Endothelial cell of umbilical vein (primary cell): ENCODE measurements at regions not wholly inside any gene's neighbourhood (a gene's known extent, or its start where the extent isn't known, plus 50 kb on each side); places are given as distances from the start of the nearest gene placed in this dataset.
"Not testable (repeated sequence)": the region's sequence is repeated elsewhere in the genome, so short reads cannot be mapped to it uniquely, and the experiment has no call there.

Experiments used
- EZH2 ChIP-seq: IDR thresholded peaks from 2 replicates; pipeline ENCODE4 v1.6.1; 2012; ENCODE audit warnings: borderline replicate concordance, low read depth, mild to moderate bottlenecking, moderate library complexity, low read length, inconsistent platforms; ENCODE audit not compliant: severe bottlenecking
- FOS ChIP-seq: IDR thresholded peaks from 2 replicates; pipeline ENCODE4 v1.6.1; 2011; ENCODE audit warnings: mild to moderate bottlenecking, low read length, moderate library complexity, borderline replicate concordance; ENCODE audit not compliant: insufficient read depth
- GATA2 ChIP-seq: IDR thresholded peaks from 2 replicates; pipeline ENCODE4 v1.7.0; 2011; ENCODE audit warnings: low read depth, mild to moderate bottlenecking, moderate library complexity, mixed read lengths, low read length; ENCODE audit not compliant: insufficient read length, insufficient read depth
- JUN ChIP-seq: IDR thresholded peaks from 2 replicates; pipeline ENCODE4 v1.6.1; 2011; ENCODE audit warnings: borderline replicate concordance, low read depth; ENCODE audit not compliant: insufficient read length, insufficient read depth
- POLR2A ChIP-seq: IDR thresholded peaks from 2 replicates; pipeline ENCODE4 v1.6.1; 2012; ENCODE audit warnings: low read depth, mild to moderate bottlenecking, control low read depth, low read length
- POLR2AphosphoS5 ChIP-seq: IDR thresholded peaks from 2 replicates; pipeline ENCODE4 v1.6.1; 2012; ENCODE audit warnings: low read depth, mild to moderate bottlenecking, control low read depth, low read length, moderate library complexity; ENCODE audit not compliant: insufficient read depth
- TF ChIP-seq, protein P1 (sequence below): IDR thresholded peaks from 2 replicates; pipeline ENCODE4 v1.6.1; 2011; ENCODE audit not compliant: insufficient read depth, insufficient read length
- TF ChIP-seq, protein P2 (sequence below), 2 donors: IDR thresholded peaks; 1 replicate in 1 of 2; 2 replicates in 1 of 2; pipeline ENCODE4 v1.5.1; 2011; ENCODE audit warnings: low read length in 2 of 2, mild to moderate bottlenecking in 2 of 2, moderate library complexity in 2 of 2, control low read depth in 1 of 2, inconsistent platforms in 1 of 2, low read depth in 1 of 2; ENCODE audit not compliant: insufficient read depth in 1 of 2; ENCODE audit errors: extremely low read depth in 1 of 2

DNA sequence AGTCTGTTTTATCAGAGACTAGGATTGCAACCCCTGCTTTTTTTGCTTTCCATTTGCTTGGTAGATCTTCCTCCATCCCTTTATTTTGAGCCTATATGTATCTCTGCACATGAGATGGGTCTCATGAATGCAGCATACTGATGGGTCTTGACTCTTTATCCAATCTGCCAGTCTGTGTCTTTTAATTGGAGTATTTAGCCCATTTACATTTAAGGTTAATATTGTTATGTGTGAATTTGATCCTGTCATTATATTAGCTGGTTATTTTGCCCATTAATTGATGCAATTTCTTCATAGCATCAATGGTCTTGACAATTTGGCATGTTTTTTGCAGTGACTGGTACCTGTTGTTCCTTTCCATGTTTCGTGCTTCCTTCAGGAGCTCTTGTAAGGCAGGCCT, 161.7 kb downstream of the GDAP2 start:
- not testable (repeated sequence) for TF ChIP-seq EZH2, POLR2A, POLR2AphosphoS5, JUN, GATA2, FOS
- TF ChIP-seq, protein P1, sequence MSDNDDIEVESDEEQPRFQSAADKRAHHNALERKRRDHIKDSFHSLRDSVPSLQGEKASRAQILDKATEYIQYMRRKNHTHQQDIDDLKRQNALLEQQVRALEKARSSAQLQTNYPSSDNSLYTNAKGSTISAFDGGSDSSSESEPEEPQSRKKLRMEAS: not testable (repeated sequence)
- TF ChIP-seq, protein P2, sequence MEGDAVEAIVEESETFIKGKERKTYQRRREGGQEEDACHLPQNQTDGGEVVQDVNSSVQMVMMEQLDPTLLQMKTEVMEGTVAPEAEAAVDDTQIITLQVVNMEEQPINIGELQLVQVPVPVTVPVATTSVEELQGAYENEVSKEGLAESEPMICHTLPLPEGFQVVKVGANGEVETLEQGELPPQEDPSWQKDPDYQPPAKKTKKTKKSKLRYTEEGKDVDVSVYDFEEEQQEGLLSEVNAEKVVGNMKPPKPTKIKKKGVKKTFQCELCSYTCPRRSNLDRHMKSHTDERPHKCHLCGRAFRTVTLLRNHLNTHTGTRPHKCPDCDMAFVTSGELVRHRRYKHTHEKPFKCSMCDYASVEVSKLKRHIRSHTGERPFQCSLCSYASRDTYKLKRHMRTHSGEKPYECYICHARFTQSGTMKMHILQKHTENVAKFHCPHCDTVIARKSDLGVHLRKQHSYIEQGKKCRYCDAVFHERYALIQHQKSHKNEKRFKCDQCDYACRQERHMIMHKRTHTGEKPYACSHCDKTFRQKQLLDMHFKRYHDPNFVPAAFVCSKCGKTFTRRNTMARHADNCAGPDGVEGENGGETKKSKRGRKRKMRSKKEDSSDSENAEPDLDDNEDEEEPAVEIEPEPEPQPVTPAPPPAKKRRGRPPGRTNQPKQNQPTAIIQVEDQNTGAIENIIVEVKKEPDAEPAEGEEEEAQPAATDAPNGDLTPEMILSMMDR (IDR thresholded peaks at IDR 0.05; ENCODE audit: extremely low read depth in 1 of 2, insufficient read depth in 1 of 2, low read depth in 1 of 2, low read length in 2 of 2): not testable (repeated sequence)
